Activated CD4-positive, alpha-beta memory T cell treated with anti-CD3 and anti-CD28 coated beads for 36 hours (primary cell): ENCODE measurements at regions not wholly inside any gene's neighbourhood (a gene's known extent, or its start where the extent isn't known, plus 50 kb on each side); places are given as distances from the start of the nearest gene placed in this dataset.
"Not testable (repeated sequence)": the region's sequence is repeated elsewhere in the genome, so short reads cannot be mapped to it uniquely, and the experiment has no call there.

Source experiments
- CTCF ChIA-PET: fragments of 350-600 bp; sonication (Branson Sonifier 250); formaldehyde crosslinking; loops from one replicate; lab custom pipeline; 2021; ENCODE audit warnings: antibody characterized with exemption, inconsistent platforms; lab: Charles Lee
- POLR2A ChIA-PET: fragments of 350-600 bp; sonication (Branson Sonifier 250); formaldehyde crosslinking; loops from one replicate; lab custom pipeline; 2021; ENCODE audit warnings: antibody characterized with exemption; lab: Charles Lee
- DNase-seq: peaks from one replicate; pipeline ENCODE4 v3.0.0-alpha.2; 2020
- H3K27ac Mint-ChIP-seq: one replicate; pipeline ENCODE4 v1.8.0; 2021; ENCODE audit warnings: mixed read lengths
- H3K27me3 Mint-ChIP-seq: one replicate; pipeline ENCODE4 v1.8.0; 2021; ENCODE audit warnings: mixed read lengths
- H3K36me3 Mint-ChIP-seq: one replicate; pipeline ENCODE4 v1.8.0; 2021; ENCODE audit warnings: mixed read lengths
- H3K4me1 Mint-ChIP-seq: one replicate; pipeline ENCODE4 v1.8.0; 2021; ENCODE audit warnings: low read depth, mixed read lengths
- H3K4me3 Mint-ChIP-seq: one replicate; pipeline ENCODE4 v1.8.0; 2021; ENCODE audit warnings: mild to moderate bottlenecking, mixed read lengths
- H3K9me3 Mint-ChIP-seq: one replicate; pipeline ENCODE4 v1.8.0; 2021; ENCODE audit warnings: mixed read lengths
- intact Hi-C: fragments of 100-400 bp; cut with micrococcal nuclease; formaldehyde crosslinking; loops from one replicate; pipeline ENCODE4 v1.15.1; 2023

GRCh38 chr16:32881631-32882030 is 205.7 kb upstream of the TP53TG3 start:
- H3K27ac Mint-ChIP-seq, H3K27me3 Mint-ChIP-seq, intact Hi-C loops, H3K4me3 Mint-ChIP-seq, POLR2A ChIA-PET, H3K4me1 Mint-ChIP-seq, H3K36me3 Mint-ChIP-seq, CTCF ChIA-PET, DNase-seq, H3K9me3 Mint-ChIP-seq: not testable (repeated sequence)

- intact Hi-C loops, H3K4me1 Mint-ChIP-seq, DNase-seq, H3K9me3 Mint-ChIP-seq, H3K27ac Mint-ChIP-seq, H3K27me3 Mint-ChIP-seq, POLR2A ChIA-PET, H3K36me3 Mint-ChIP-seq, CTCF ChIA-PET, H3K4me3 Mint-ChIP-seq: not testable (repeated sequence)
Measured at GRCh38 chr16:32880009-32880408, 204.0 kb upstream of the TP53TG3 start.

GRCh38 chr16:32876718-32877117 is 200.8 kb upstream of the TP53TG3 start:
- H3K9me3 Mint-ChIP-seq, H3K36me3 Mint-ChIP-seq, H3K4me3 Mint-ChIP-seq, CTCF ChIA-PET, H3K27me3 Mint-ChIP-seq, intact Hi-C loops, H3K27ac Mint-ChIP-seq, POLR2A ChIA-PET, H3K4me1 Mint-ChIP-seq, DNase-seq: not testable (repeated sequence)

- intact Hi-C loops, H3K4me1 Mint-ChIP-seq, H3K36me3 Mint-ChIP-seq, H3K27me3 Mint-ChIP-seq, POLR2A ChIA-PET, H3K9me3 Mint-ChIP-seq, CTCF ChIA-PET, H3K27ac Mint-ChIP-seq, DNase-seq, H3K4me3 Mint-ChIP-seq: not testable (repeated sequence)
Measured at GRCh38 chr16:32873783-32874182, 197.8 kb upstream of the TP53TG3 start.

GRCh38 chr16:32873120-32873519 is 197.2 kb upstream of the TP53TG3 start:
- H3K27ac Mint-ChIP-seq, CTCF ChIA-PET, H3K27me3 Mint-ChIP-seq, H3K36me3 Mint-ChIP-seq, H3K9me3 Mint-ChIP-seq, H3K4me1 Mint-ChIP-seq, POLR2A ChIA-PET, intact Hi-C loops, DNase-seq, H3K4me3 Mint-ChIP-seq: not testable (repeated sequence)

GRCh38 chr16:32870628-32871027 is 194.7 kb upstream of the TP53TG3 start:
- H3K4me3 Mint-ChIP-seq, H3K4me1 Mint-ChIP-seq, POLR2A ChIA-PET, intact Hi-C loops, H3K27me3 Mint-ChIP-seq, CTCF ChIA-PET, H3K36me3 Mint-ChIP-seq, DNase-seq, H3K9me3 Mint-ChIP-seq, H3K27ac Mint-ChIP-seq: not testable (repeated sequence)

- H3K36me3 Mint-ChIP-seq, POLR2A ChIA-PET, H3K27ac Mint-ChIP-seq, CTCF ChIA-PET, H3K27me3 Mint-ChIP-seq, intact Hi-C loops, H3K4me1 Mint-ChIP-seq, H3K9me3 Mint-ChIP-seq, DNase-seq, H3K4me3 Mint-ChIP-seq: not testable (repeated sequence)
Measured at GRCh38 chr16:32868334-32868733, 192.4 kb upstream of the TP53TG3 start.

- DNase-seq, H3K9me3 Mint-ChIP-seq, H3K4me3 Mint-ChIP-seq, H3K27me3 Mint-ChIP-seq, H3K4me1 Mint-ChIP-seq, intact Hi-C loops, H3K36me3 Mint-ChIP-seq, POLR2A ChIA-PET, CTCF ChIA-PET, H3K27ac Mint-ChIP-seq: not testable (repeated sequence)
Measured at GRCh38 chr16:32865284-32865683, 189.3 kb upstream of the TP53TG3 start.

- POLR2A ChIA-PET, H3K9me3 Mint-ChIP-seq, H3K36me3 Mint-ChIP-seq, H3K4me3 Mint-ChIP-seq, DNase-seq, H3K27me3 Mint-ChIP-seq, intact Hi-C loops, CTCF ChIA-PET, H3K4me1 Mint-ChIP-seq, H3K27ac Mint-ChIP-seq: not testable (repeated sequence)
Measured at GRCh38 chr16:32861476-32862201, 185.7 kb upstream of the TP53TG3 start.

- H3K36me3 Mint-ChIP-seq: not testable (repeated sequence)
Measured at GRCh38 chr16:32847379-32847778, 171.4 kb upstream of the TP53TG3 start.

GRCh38 chr16:32845572-32845971 is 169.6 kb upstream of the TP53TG3 start:
- H3K4me3 Mint-ChIP-seq, CTCF ChIA-PET, H3K27ac Mint-ChIP-seq, H3K27me3 Mint-ChIP-seq, H3K4me1 Mint-ChIP-seq, H3K36me3 Mint-ChIP-seq, intact Hi-C loops, DNase-seq, H3K9me3 Mint-ChIP-seq, POLR2A ChIA-PET: not testable (repeated sequence)

More at GRCh38 chr16:32847379-32847778, 171.4 kb upstream of the TP53TG3 start:
- DNase-seq, POLR2A ChIA-PET, H3K4me1 Mint-ChIP-seq, CTCF ChIA-PET, H3K27me3 Mint-ChIP-seq, H3K4me3 Mint-ChIP-seq, intact Hi-C loops, H3K9me3 Mint-ChIP-seq, H3K27ac Mint-ChIP-seq: not testable (repeated sequence)

- CTCF ChIA-PET, DNase-seq, POLR2A ChIA-PET, H3K9me3 Mint-ChIP-seq, H3K27ac Mint-ChIP-seq, H3K4me3 Mint-ChIP-seq, intact Hi-C loops, H3K4me1 Mint-ChIP-seq, H3K27me3 Mint-ChIP-seq, H3K36me3 Mint-ChIP-seq: not testable (repeated sequence)
Measured at GRCh38 chr16:32842844-32843243, 166.9 kb upstream of the TP53TG3 start.

GRCh38 chr16:32807280-32807679 is 131.3 kb upstream of the TP53TG3 start:
- intact Hi-C loops, H3K27me3 Mint-ChIP-seq, H3K36me3 Mint-ChIP-seq, DNase-seq, POLR2A ChIA-PET, CTCF ChIA-PET, H3K4me1 Mint-ChIP-seq, H3K9me3 Mint-ChIP-seq, H3K4me3 Mint-ChIP-seq, H3K27ac Mint-ChIP-seq: not testable (repeated sequence)
